ENCODE measurements at regions not wholly inside any gene's neighbourhood (a gene's known extent, or its start where the extent isn't known, plus 50 kb on each side); places are given as distances from the start of the nearest gene placed in this dataset.

- TF ChIP-seq CTCF (IDR thresholded peaks at IDR 0.05; ENCODE audit: low read depth, low read length), result no peak
- no peak overlapping the region for H3K4me3 ChIP-seq (ENCODE audit: low read depth, low read length)
Observed at GRCh38 chr3:661356-661755, 431.5 kb upstream of the CNTN6 start.

- no peak for TF ChIP-seq CTCF (IDR thresholded peaks at IDR 0.05; ENCODE audit: low read depth, low read length)
Observed at GRCh38 chr3:674116-674515, 418.7 kb upstream of the CNTN6 start.

GRCh38 chr3:675846-676245, 417.0 kb upstream of the CNTN6 start:
- no peak overlapping the region for H3K4me3 ChIP-seq (ENCODE audit: low read depth, low read length)
- TF ChIP-seq CTCF (IDR thresholded peaks at IDR 0.05; ENCODE audit: low read depth, low read length), result no peak

More at GRCh38 chr3:674116-674515, 418.7 kb upstream of the CNTN6 start:
- H3K4me3 ChIP-seq (ENCODE audit: low read depth, low read length), result no peak overlapping the region

GRCh38 chr3:683770-684169, 409.1 kb upstream of the CNTN6 start:
- H3K4me3 ChIP-seq (ENCODE audit: low read depth, low read length), result no peak overlapping the region
- TF ChIP-seq CTCF (IDR thresholded peaks at IDR 0.05; ENCODE audit: low read depth, low read length), result no peak

- TF ChIP-seq CTCF (IDR thresholded peaks at IDR 0.05; ENCODE audit: low read depth, low read length), result no peak
- no peak overlapping the region for H3K4me3 ChIP-seq (ENCODE audit: low read depth, low read length)
Observed at GRCh38 chr3:690770-691169, 402.1 kb upstream of the CNTN6 start.

GRCh38 chr3:700514-700913, 392.3 kb upstream of the CNTN6 start:
- H3K4me3 ChIP-seq (ENCODE audit: low read depth, low read length), result no peak overlapping the region
- no peak for TF ChIP-seq CTCF (IDR thresholded peaks at IDR 0.05; ENCODE audit: low read depth, low read length)

GRCh38 chr3:707041-707440, 385.8 kb upstream of the CNTN6 start:
- H3K4me3 ChIP-seq (ENCODE audit: low read depth, low read length), result no peak overlapping the region
- no peak for TF ChIP-seq CTCF (IDR thresholded peaks at IDR 0.05; ENCODE audit: low read depth, low read length)
